HFF-Myc (cell line): ENCODE measurements at regions not wholly inside any gene's neighbourhood (a gene's known extent, or its start where the extent isn't known, plus 50 kb on each side); places are given as distances from the start of the nearest gene placed in this dataset.

Experiments used
- DNase-seq: peaks from one replicate; pipeline ENCODE4 v3.0.0-alpha.2; 2011; ENCODE audit warnings: low read depth; ENCODE audit errors: extremely low read depth
- H3K4me3 ChIP-seq: replicated peaks from 2 replicates; pipeline ENCODE4 v1.5.1; 2011; ENCODE audit warnings: low read depth, mild to moderate bottlenecking, control low read depth, low read length
- TF ChIP-seq, protein P1 (sequence below): IDR thresholded peaks from 2 replicates; pipeline ENCODE4 v1.5.1; 2012; ENCODE audit warnings: mild to moderate bottlenecking, low read depth, low read length, control low read depth; ENCODE audit errors: missing control alignments

GRCh38 chr10:125468278-125468677 lies 214.7 kb downstream of the TEX36 start:
- DNase-seq, result no peak
- TF ChIP-seq, protein P1, sequence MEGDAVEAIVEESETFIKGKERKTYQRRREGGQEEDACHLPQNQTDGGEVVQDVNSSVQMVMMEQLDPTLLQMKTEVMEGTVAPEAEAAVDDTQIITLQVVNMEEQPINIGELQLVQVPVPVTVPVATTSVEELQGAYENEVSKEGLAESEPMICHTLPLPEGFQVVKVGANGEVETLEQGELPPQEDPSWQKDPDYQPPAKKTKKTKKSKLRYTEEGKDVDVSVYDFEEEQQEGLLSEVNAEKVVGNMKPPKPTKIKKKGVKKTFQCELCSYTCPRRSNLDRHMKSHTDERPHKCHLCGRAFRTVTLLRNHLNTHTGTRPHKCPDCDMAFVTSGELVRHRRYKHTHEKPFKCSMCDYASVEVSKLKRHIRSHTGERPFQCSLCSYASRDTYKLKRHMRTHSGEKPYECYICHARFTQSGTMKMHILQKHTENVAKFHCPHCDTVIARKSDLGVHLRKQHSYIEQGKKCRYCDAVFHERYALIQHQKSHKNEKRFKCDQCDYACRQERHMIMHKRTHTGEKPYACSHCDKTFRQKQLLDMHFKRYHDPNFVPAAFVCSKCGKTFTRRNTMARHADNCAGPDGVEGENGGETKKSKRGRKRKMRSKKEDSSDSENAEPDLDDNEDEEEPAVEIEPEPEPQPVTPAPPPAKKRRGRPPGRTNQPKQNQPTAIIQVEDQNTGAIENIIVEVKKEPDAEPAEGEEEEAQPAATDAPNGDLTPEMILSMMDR, result no peak
- no peak overlapping the region for H3K4me3 ChIP-seq

- DNase-seq, result no peak
- no peak overlapping the region for H3K4me3 ChIP-seq
- TF ChIP-seq, protein P1, result no peak
Measured at GRCh38 chr10:125466685-125467084, 216.3 kb downstream of the TEX36 start.

GRCh38 chr10:125462845-125463244 lies 220.1 kb downstream of the TEX36 start:
- TF ChIP-seq, protein P1, result no peak
- DNase-seq, result no peak
- H3K4me3 ChIP-seq, result no peak overlapping the region

DNA sequence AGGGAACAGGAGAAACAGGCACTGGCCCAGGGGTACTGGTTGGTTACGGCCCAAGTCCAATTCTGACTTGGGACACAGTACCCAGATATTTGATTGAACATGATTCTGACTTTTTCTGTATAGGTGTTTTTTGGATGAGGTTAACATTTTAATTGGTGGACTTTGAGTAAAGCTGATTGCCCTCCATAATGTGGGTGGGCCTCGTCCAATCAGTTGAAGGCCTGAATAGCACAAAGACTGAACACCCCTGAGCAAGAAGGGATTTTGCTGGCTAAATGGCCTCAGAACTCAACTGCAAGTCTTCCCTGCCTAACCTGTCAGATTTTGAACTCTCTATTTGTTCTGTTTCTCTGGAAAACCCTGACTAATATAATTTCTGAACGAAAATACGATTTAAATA lies 222.6 kb downstream of the TEX36 start:
- H3K4me3 ChIP-seq, result no peak overlapping the region
- DNase-seq, result no peak
- TF ChIP-seq, protein P1, result no peak

- DNase-seq, result no peak
- TF ChIP-seq, protein P1, result no peak
- H3K4me3 ChIP-seq, result no peak overlapping the region
Measured at GRCh38 chr10:125457406-125457805, 225.6 kb downstream of the TEX36 start.

DNA sequence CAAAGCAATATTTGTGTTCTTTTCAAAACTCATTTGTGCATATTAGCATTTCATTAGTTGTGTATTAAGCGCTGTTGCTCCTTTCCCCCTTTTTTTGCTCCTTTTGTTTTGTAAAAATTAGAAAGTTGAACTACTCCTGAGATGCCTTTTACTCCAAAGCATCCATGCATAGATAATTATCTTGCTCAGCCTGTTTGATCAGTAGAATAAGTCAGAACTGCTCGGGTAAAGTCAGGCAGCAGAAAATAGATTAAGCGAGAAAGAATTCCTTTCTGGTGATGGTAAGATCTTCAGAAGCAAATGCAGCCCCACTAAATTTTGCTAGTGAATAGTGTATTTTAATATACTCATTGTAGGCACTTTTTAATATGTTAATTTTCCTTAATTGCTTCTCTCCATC lies 227.1 kb downstream of the TEX36 start:
- DNase-seq, result no peak
- TF ChIP-seq, protein P1, result no peak
- H3K4me3 ChIP-seq, result no peak overlapping the region

DNA sequence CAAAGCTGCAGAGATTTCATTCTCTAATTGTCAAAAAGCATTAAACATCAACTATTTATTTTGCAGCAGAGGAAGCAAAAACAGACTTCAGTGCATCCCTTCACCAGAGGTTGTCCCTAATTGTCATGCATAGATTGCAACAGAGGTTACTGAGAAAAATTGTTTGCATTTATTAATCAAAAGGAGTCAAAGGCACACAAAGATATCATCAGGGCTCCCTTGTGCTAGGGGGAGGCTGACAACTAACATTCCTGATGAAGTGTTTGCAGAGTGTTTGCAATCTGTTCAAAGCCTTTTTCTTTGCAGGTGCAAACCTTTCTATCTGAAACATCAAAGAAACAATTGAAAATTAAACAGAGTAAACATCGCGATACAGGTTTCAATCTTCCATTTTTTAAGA lies 227.5 kb downstream of the TEX36 start:
- TF ChIP-seq, protein P1, result no peak
- DNase-seq, result no peak
- H3K4me3 ChIP-seq, result no peak overlapping the region
